Body of pancreas (tissue), 4 donors: ENCODE measurements at regions not wholly inside any gene's neighbourhood (a gene's known extent, or its start where the extent isn't known, plus 50 kb on each side); places are given as distances from the start of the nearest gene placed in this dataset.

ENCODE experiments used
- CTCF ChIP-seq, 7 experiments: fragments of 450-650 bp in 4 of 7; fragments of 200-600 bp in 3 of 7; sonication (generic) in 3 of 7; IDR thresholded peaks; one replicate each; pipeline ENCODE4 v1.5.1; 2016 to 2019; ENCODE audit warnings: antibody characterized with exemption in 7 of 7
- POLR2A ChIP-seq, 3 donors: fragments of 450-650 bp; IDR thresholded peaks; one replicate each; pipeline ENCODE4 v1.6.1; 2016; ENCODE audit warnings: antibody characterized with exemption in 3 of 3, mild to moderate bottlenecking in 2 of 3

DNA sequence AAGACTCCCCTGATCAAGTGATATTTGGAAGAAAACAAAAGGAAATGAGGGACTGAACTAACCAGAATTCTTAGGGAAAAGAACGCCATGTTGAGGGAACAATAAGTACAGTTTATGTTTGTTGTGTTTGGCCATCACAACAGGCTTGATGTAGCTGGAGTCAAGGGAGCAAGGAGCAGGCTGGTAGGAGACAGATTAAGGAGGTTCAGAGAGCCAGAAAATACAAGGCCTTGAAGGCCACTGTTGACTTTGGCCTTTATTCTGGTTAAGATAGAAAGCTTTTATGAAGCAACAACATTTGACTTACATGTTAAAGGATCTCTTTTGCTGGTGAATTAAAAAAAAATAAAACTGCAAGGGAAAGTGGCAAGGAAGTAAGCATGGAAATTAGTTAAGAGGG is 754.1 kb upstream of the SLC8A1 start:
- TF ChIP-seq CTCF (IDR thresholded peaks at IDR 0.05) (no peak), POLR2A (IDR thresholded peaks at IDR 0.05) (no peak)
